MM.1S (cell line): ENCODE measurements at regions not wholly inside any gene's neighbourhood (a gene's known extent, or its start where the extent isn't known, plus 50 kb on each side); places are given as distances from the start of the nearest gene placed in this dataset.

Source experiments
- DNase-seq: peaks from one replicate; pipeline ENCODE4 v3.0.0-alpha.2; 2015
- H2AFZ ChIP-seq: fragments of 300-600 bp; sonication (generic); 2 replicates; pipeline ENCODE4 v1.6.0; 2016; ENCODE audit warnings: antibody characterized with exemption, low read length
- H3F3A ChIP-seq: fragments of 300-600 bp; sonication (generic); 2 replicates; pipeline ENCODE4 v1.6.1; 2016; ENCODE audit warnings: mild to moderate bottlenecking, antibody characterized with exemption, low read length, moderate library complexity, mixed read lengths; ENCODE audit not compliant: insufficient read depth
- H3K27ac ChIP-seq: fragments of 300-600 bp; sonication (generic); 2 replicates; pipeline ENCODE4 v1.5.1; 2016; ENCODE audit warnings: mild to moderate bottlenecking, low read length
- H3K27me3 ChIP-seq: fragments of 300-600 bp; sonication (generic); replicated peaks from 2 replicates; pipeline ENCODE4 v1.6.0; 2016; ENCODE audit warnings: low read length; ENCODE audit not compliant: insufficient read depth
- H3K36me3 ChIP-seq: fragments of 300-600 bp; sonication (generic); replicated peaks from 2 replicates; pipeline ENCODE4 v1.6.1; 2016; ENCODE audit warnings: mild to moderate bottlenecking, low read length, mixed read lengths; ENCODE audit not compliant: insufficient read depth
- H3K4me1 ChIP-seq: fragments of 300-600 bp; sonication (generic); 2 replicates; pipeline ENCODE4 v1.6.1; 2016; ENCODE audit warnings: low read length, mixed read lengths
- H3K4me2 ChIP-seq: fragments of 300-600 bp; sonication (generic); 2 replicates; pipeline ENCODE4 v1.6.0; 2016; ENCODE audit warnings: low read depth, low read length
- H3K4me3 ChIP-seq: fragments of 300-600 bp; sonication (generic); 2 replicates; pipeline ENCODE4 v1.5.1; 2016; ENCODE audit warnings: low read length, mixed read lengths
- H3K79me2 ChIP-seq: fragments of 300-600 bp; sonication (generic); 2 replicates; pipeline ENCODE4 v1.6.1; 2016; ENCODE audit warnings: mixed run types, low read length, mixed read lengths
- H3K9ac ChIP-seq: fragments of 300-600 bp; sonication (generic); 2 replicates; pipeline ENCODE4 v1.6.1; 2016; ENCODE audit warnings: low read length, mixed read lengths
- H3K9me2 ChIP-seq: fragments of 300-600 bp; sonication (generic); replicated peaks from 2 replicates; pipeline ENCODE4 v1.6.1; 2016; ENCODE audit warnings: mild to moderate bottlenecking, low read length, mixed read lengths; ENCODE audit not compliant: insufficient read depth
- H3K9me3 ChIP-seq: fragments of 300-600 bp; sonication (generic); replicated peaks from 2 replicates; pipeline ENCODE4 v1.6.1; 2016; ENCODE audit warnings: mild to moderate bottlenecking, low read length, mixed read lengths; ENCODE audit not compliant: insufficient read depth
- H4K20me1 ChIP-seq: fragments of 300-600 bp; sonication (generic); 2 replicates; pipeline ENCODE4 v1.6.1; 2016; ENCODE audit warnings: mild to moderate bottlenecking, low read length, moderate library complexity, mixed read lengths; ENCODE audit not compliant: insufficient read depth
- CTCF ChIP-seq: fragments of 300-600 bp; sonication (generic); IDR thresholded peaks from 2 replicates; pipeline ENCODE4 v1.5.1; 2016; ENCODE audit warnings: antibody characterized with exemption, low read length, mixed read lengths
- EZH2 ChIP-seq: fragments of 300-600 bp; sonication (generic); optimal IDR thresholded peaks from 2 replicates; pipeline ENCODE3; 2017; ENCODE audit warnings: low read depth, mild to moderate bottlenecking, antibody characterized with exemption, low read length, mixed read lengths
- EZH2phosphoT487 ChIP-seq: fragments of 300-600 bp; sonication (generic); IDR thresholded peaks from 2 replicates; pipeline ENCODE4 v1.6.1; 2018; ENCODE audit warnings: antibody characterized with exemption, low read length

- Histone ChIP-seq H2AFZ (no peak overlapping the region), H3K36me3 (no peaks in the 10 kb centered on the region), H3K9me2 (no peaks in the 10 kb centered on the region), H3K4me3 (no peak overlapping the region), H3K4me2 (no peak overlapping the region), H3K27me3 (no peaks in the 10 kb centered on the region), H3K9me3 (no peaks in the 10 kb centered on the region), H3K27ac (no peak overlapping the region), H3K9ac (no peak overlapping the region), H3K4me1 (no peaks in the 10 kb centered on the region), H3K79me2 (no peaks in the 10 kb centered on the region), H3F3A (no peaks in the 10 kb centered on the region), H4K20me1 (no peaks in the 10 kb centered on the region)
- no peak for TF ChIP-seq CTCF
- no peak for DNase-seq
Observed at GRCh38 chr2:138435701-138436100, 65.9 kb upstream of the SPOPL start.

GRCh38 chr2:138439733-138440132, 61.8 kb upstream of the SPOPL start:
- no peak for TF ChIP-seq CTCF
- no peak for TF ChIP-seq EZH2
- no peak for TF ChIP-seq EZH2phosphoT487
- Histone ChIP-seq H3F3A (no peaks in the 10 kb centered on the region), H2AFZ (no peak overlapping the region), H3K9me2 (no peaks in the 10 kb centered on the region), H3K27ac (no peak overlapping the region), H4K20me1 (no peaks in the 10 kb centered on the region), H3K4me1 (no peaks in the 10 kb centered on the region), H3K9me3 (no peaks in the 10 kb centered on the region), H3K9ac (no peak overlapping the region), H3K4me2 (no peak overlapping the region), H3K36me3 (no peaks in the 10 kb centered on the region), H3K27me3 (no peaks in the 10 kb centered on the region), H3K4me3 (no peak overlapping the region), H3K79me2 (no peaks in the 10 kb centered on the region)
- no peak for DNase-seq

- H3K36me3 ChIP-seq: no peaks in the 10 kb centered on the region
- no peak overlapping the region for H2AFZ ChIP-seq
- H3K79me2 ChIP-seq: no peaks in the 10 kb centered on the region
- no peaks in the 10 kb centered on the region for H3K9me2 ChIP-seq
- no peaks in the 10 kb centered on the region for H3K27me3 ChIP-seq
- no peaks in the 10 kb centered on the region for H3F3A ChIP-seq
- H3K9ac ChIP-seq: no peak overlapping the region
- no peak overlapping the region for H3K4me2 ChIP-seq
- H4K20me1 ChIP-seq: no peaks in the 10 kb centered on the region
- no peak for DNase-seq
- no peak overlapping the region for H3K27ac ChIP-seq
- no peaks in the 10 kb centered on the region for H3K9me3 ChIP-seq
- H3K4me1 ChIP-seq: no peaks in the 10 kb centered on the region
- H3K4me3 ChIP-seq: no peak overlapping the region
- TF ChIP-seq CTCF (no peak), EZH2phosphoT487 (no peak), EZH2 (no peak)
Observed at GRCh38 chr2:138440759-138441158, 60.8 kb upstream of the SPOPL start.

GRCh38 chr2:138441916-138442315, 59.7 kb upstream of the SPOPL start:
- no peak overlapping the region for H3K4me2 ChIP-seq
- H3K27me3 ChIP-seq: no peaks in the 10 kb centered on the region
- H3K79me2 ChIP-seq: no peaks in the 10 kb centered on the region
- no peaks in the 10 kb centered on the region for H3K9me2 ChIP-seq
- H3K36me3 ChIP-seq: no peaks in the 10 kb centered on the region
- H3K27ac ChIP-seq: no peak overlapping the region
- H3F3A ChIP-seq: no peaks in the 10 kb centered on the region
- H3K9ac ChIP-seq: no peak overlapping the region
- TF ChIP-seq EZH2phosphoT487 (no peak), CTCF (no peak), EZH2 (no peak)
- H3K9me3 ChIP-seq: no peaks in the 10 kb centered on the region
- no peaks in the 10 kb centered on the region for H4K20me1 ChIP-seq
- DNase-seq: no peak
- no peaks in the 10 kb centered on the region for H3K4me1 ChIP-seq
- no peak overlapping the region for H3K4me3 ChIP-seq
- H2AFZ ChIP-seq: no peak overlapping the region
